SK-N-SH (cell line): ENCODE measurements at regions not wholly inside any gene's neighbourhood (a gene's known extent, or its start where the extent isn't known, plus 50 kb on each side); places are given as distances from the start of the nearest gene placed in this dataset.

Experiments used
- CTCF ChIA-PET: fragments of 300-600, 350-600 bp; formaldehyde crosslinking; extraction: SDS; loops from one replicate; lab custom pipeline; 2021; lab: Yijun Ruan, JAX
- POLR2A ChIA-PET: fragments of 350-600 bp; sonication (Branson Sonifier 250); formaldehyde crosslinking; extraction: SDS; loops from one replicate; lab custom pipeline; 2020; ENCODE audit warnings: antibody characterized with exemption, inconsistent platforms; lab: Yijun Ruan, JAX
- DNase-seq: peaks from one replicate; pipeline ENCODE4 v3.0.0; 2012
- H2AFZ ChIP-seq: fragments of 200-600 bp; sonication (generic); 2 replicates; pipeline ENCODE4 v1.8.1; 2016; ENCODE audit warnings: antibody characterized with exemption, mild to moderate bottlenecking, low read depth
- H3F3A ChIP-seq: fragments of 200-600 bp; sonication (generic); replicated peaks from 2 replicates; pipeline ENCODE3; 2016; ENCODE audit warnings: antibody characterized with exemption, mild to moderate bottlenecking; ENCODE audit not compliant: insufficient read depth
- H3K27ac ChIP-seq, 2 experiments: fragments of 200-500 bp in 1 of 2; fragments of 200-600 bp in 1 of 2; sonication (Bioruptor generic) in 1 of 2; sonication (generic), shearing (Covaris generic) in 1 of 2; 2 replicates each; pipeline versions ENCODE4 v1.5.1 to v1.6.1; 2014 to 2016; ENCODE audit warnings: low read depth in 2 of 2, inconsistent platforms in 1 of 2, low read length in 1 of 2, mild to moderate bottlenecking in 1 of 2, mixed read lengths in 1 of 2
- H3K27me3 ChIP-seq: fragments of 200-600 bp; sonication (generic), shearing (Covaris generic); 2 replicates; pipeline ENCODE4 v1.6.1; 2016; ENCODE audit warnings: mixed run types; ENCODE audit not compliant: insufficient read depth
- H3K36me3 ChIP-seq, 2 experiments: fragments of 200-500 bp in 1 of 2; fragments of 200-600 bp in 1 of 2; sonication (Bioruptor generic) in 1 of 2; sonication (generic) in 1 of 2; replicated peaks in 1 of 2; 2 replicates each; pipeline versions ENCODE3 to v1.5.1; 2014 to 2016; ENCODE audit warnings: low read length in 1 of 2, mild to moderate bottlenecking in 1 of 2; ENCODE audit not compliant: insufficient read depth in 2 of 2, control insufficient read depth in 1 of 2
- H3K4me1 ChIP-seq, 2 experiments: fragments of 200-500 bp in 1 of 2; fragments of 200-600 bp in 1 of 2; sonication (Bioruptor generic) in 1 of 2; sonication (generic), shearing (Covaris generic) in 1 of 2; 2 replicates each; pipeline versions ENCODE4 v1.5.1 to v1.6.1; 2014 to 2016; ENCODE audit warnings: low read depth in 1 of 2, low read length in 1 of 2, mixed run types in 1 of 2; ENCODE audit not compliant: insufficient read depth in 2 of 2, control insufficient read depth in 1 of 2
- H3K4me2 ChIP-seq: fragments of 200-600 bp; sonication (generic), shearing (Covaris generic); 2 replicates; pipeline ENCODE4 v1.6.1; 2017; ENCODE audit warnings: mixed run types
- H3K4me3 ChIP-seq, 2 experiments: fragments of 200-500 bp in 1 of 2; fragments of 200-600 bp in 1 of 2; sonication (Bioruptor generic) in 1 of 2; sonication (generic), shearing (Covaris generic) in 1 of 2; 2 replicates each; pipeline versions ENCODE4 v1.5.1 to v1.8.1; 2014 to 2016; ENCODE audit warnings: low read depth in 2 of 2, inconsistent platforms in 1 of 2, low read length in 1 of 2, mild to moderate bottlenecking in 1 of 2, mixed read lengths in 1 of 2, moderate library complexity in 1 of 2
- H3K79me2 ChIP-seq: fragments of 200-600 bp; sonication (generic); 2 replicates; pipeline ENCODE4 v1.8.1; 2017; ENCODE audit warnings: mild to moderate bottlenecking; ENCODE audit not compliant: insufficient read depth
- H3K9ac ChIP-seq: fragments of 200-600 bp; sonication (generic); 2 replicates; pipeline ENCODE4 v1.6.1; 2017; ENCODE audit warnings: mixed run types
- H3K9me2 ChIP-seq: fragments of 200-600 bp; sonication (generic); 2 replicates; pipeline ENCODE4 v1.6.1; 2017; ENCODE audit warnings: mixed run types
- H3K9me3 ChIP-seq: fragments of 200-600 bp; sonication (generic); 2 replicates; pipeline ENCODE4 v1.6.1; 2017; ENCODE audit warnings: mixed run types, mild to moderate bottlenecking, moderate library complexity
- H4K20me1 ChIP-seq: fragments of 200-600 bp; sonication (generic); 2 replicates; pipeline ENCODE4 v1.6.1; 2017; ENCODE audit warnings: mild to moderate bottlenecking, mixed run types; ENCODE audit not compliant: insufficient read depth
- CTCF ChIP-seq: fragments of 200-600 bp; sonication (generic); IDR thresholded peaks from 2 replicates; pipeline ENCODE4 v1.6.1; 2017; ENCODE audit warnings: antibody characterized with exemption, mild to moderate bottlenecking, moderate library complexity
- ELF1 ChIP-seq: IDR thresholded peaks from 2 replicates; pipeline ENCODE4 v1.4.0; 2012
- EZH2phosphoT487 ChIP-seq: fragments of 200-600 bp; sonication (generic); IDR thresholded peaks from 2 replicates; pipeline ENCODE4 v1.6.1; 2017; ENCODE audit warnings: low read depth, mixed run types, mild to moderate bottlenecking, antibody characterized with exemption, moderate library complexity, borderline replicate concordance
- FOSL2 ChIP-seq: IDR thresholded peaks from 2 replicates; pipeline ENCODE4 v1.4.0; 2012; ENCODE audit warnings: low read depth, mild to moderate bottlenecking, moderate library complexity, borderline replicate concordance
- FOXJ3 ChIP-seq: sonication (generic); formaldehyde crosslinking; IDR thresholded peaks from 2 replicates; pipeline ENCODE4 v1.5.1; 2020; ENCODE audit warnings: mild to moderate bottlenecking, missing genetic modification reagents
- GATA2 ChIP-seq: sonication (generic); formaldehyde crosslinking; IDR thresholded peaks from 2 replicates; pipeline ENCODE4 v1.5.0; 2020; ENCODE audit warnings: mild to moderate bottlenecking, missing genetic modification reagents
- MEF2A ChIP-seq: IDR thresholded peaks from 2 replicates; pipeline ENCODE4 v1.4.0; 2012; ENCODE audit warnings: low read depth, borderline replicate concordance
- RXRA ChIP-seq: IDR thresholded peaks from 2 replicates; pipeline ENCODE4 v1.4.0; 2012; ENCODE audit warnings: low read depth, mild to moderate bottlenecking, borderline replicate concordance
- SIN3A ChIP-seq: IDR thresholded peaks from 2 replicates; pipeline ENCODE4 v1.6.1; 2012; ENCODE audit warnings: low read depth, mild to moderate bottlenecking, low read length, moderate library complexity, borderline replicate concordance
- TAF1 ChIP-seq: IDR thresholded peaks from 2 replicates; pipeline ENCODE4 v1.6.1; 2012; ENCODE audit warnings: low read depth, mild to moderate bottlenecking, low read length, moderate library complexity, borderline replicate concordance
- TCF12 ChIP-seq: IDR thresholded peaks from 2 replicates; pipeline ENCODE4 v1.4.0; 2012
- WGBS: methylation state at CpG from one replicate; pipeline ENCODE4 v1.1.6; 2017; ENCODE audit warnings: low lambda C conversion rate; 5-methylcytosine and 5-hydroxymethylcytosine counted together
- TF ChIP-seq, protein P1 (sequence below): IDR thresholded peaks from 2 replicates; pipeline ENCODE4 v1.6.1; 2012; ENCODE audit warnings: mild to moderate bottlenecking, low read depth, low read length, moderate library complexity
- TF ChIP-seq, protein P2 (sequence below): IDR thresholded peaks from 2 replicates; pipeline ENCODE4 v1.4.0; 2012; ENCODE audit warnings: low read depth, borderline replicate concordance

DNA sequence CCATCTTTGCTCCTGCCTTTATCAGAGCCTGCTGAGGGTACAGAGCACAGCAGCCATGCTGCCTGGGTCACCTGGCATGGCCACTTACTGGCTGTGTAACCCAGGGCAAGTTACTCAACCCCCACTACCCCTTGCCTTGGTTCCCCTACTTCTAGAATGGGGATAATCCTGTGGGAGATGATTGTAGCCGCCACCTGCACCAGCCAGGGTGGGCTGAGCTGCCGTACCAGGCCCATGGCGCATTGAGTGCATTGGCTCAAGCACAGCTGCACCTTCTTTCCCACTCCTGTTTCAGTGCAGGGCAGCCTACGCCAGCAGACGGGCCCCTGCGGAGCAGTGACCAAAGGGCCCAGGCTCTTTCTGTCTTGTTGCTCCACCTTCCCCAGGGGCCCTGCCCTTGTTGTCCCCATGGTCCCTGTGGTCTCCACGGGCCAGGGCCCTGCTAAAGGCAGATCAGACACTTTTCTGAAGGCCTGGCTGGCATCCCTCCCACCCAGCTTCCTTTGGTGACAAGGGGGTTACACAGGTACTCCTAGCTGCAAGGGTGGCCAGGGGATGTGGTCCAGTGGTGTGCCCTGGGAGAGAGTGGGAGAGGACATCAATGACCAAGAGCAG, 159.4 kb upstream of the MLN start:
- Histone ChIP-seq H3K79me2 (no peaks in the 10 kb centered on the region), H3K36me3 (no peaks in the 10 kb centered on the region), H3F3A (no peaks in the 10 kb centered on the region), H3K9me3 (no peaks in the 10 kb centered on the region), H3K27me3 (no peaks in the 10 kb centered on the region), H3K27ac (no peak overlapping the region), H3K4me1 (peaks cover 0 to 10% of the 10 kb centered on the region in 2 experiments; a peak in 1 of 4 replicates), H3K4me3 (no peak overlapping the region), H3K4me2 (no peak overlapping the region), H2AFZ (no peak overlapping the region), H3K9ac (no peak overlapping the region), H3K9me2 (no peaks in the 10 kb centered on the region), H4K20me1 (no peaks in the 10 kb centered on the region)
- TF ChIP-seq, protein P1, sequence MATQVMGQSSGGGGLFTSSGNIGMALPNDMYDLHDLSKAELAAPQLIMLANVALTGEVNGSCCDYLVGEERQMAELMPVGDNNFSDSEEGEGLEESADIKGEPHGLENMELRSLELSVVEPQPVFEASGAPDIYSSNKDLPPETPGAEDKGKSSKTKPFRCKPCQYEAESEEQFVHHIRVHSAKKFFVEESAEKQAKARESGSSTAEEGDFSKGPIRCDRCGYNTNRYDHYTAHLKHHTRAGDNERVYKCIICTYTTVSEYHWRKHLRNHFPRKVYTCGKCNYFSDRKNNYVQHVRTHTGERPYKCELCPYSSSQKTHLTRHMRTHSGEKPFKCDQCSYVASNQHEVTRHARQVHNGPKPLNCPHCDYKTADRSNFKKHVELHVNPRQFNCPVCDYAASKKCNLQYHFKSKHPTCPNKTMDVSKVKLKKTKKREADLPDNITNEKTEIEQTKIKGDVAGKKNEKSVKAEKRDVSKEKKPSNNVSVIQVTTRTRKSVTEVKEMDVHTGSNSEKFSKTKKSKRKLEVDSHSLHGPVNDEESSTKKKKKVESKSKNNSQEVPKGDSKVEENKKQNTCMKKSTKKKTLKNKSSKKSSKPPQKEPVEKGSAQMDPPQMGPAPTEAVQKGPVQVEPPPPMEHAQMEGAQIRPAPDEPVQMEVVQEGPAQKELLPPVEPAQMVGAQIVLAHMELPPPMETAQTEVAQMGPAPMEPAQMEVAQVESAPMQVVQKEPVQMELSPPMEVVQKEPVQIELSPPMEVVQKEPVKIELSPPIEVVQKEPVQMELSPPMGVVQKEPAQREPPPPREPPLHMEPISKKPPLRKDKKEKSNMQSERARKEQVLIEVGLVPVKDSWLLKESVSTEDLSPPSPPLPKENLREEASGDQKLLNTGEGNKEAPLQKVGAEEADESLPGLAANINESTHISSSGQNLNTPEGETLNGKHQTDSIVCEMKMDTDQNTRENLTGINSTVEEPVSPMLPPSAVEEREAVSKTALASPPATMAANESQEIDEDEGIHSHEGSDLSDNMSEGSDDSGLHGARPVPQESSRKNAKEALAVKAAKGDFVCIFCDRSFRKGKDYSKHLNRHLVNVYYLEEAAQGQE = no peak
- TF ChIP-seq ELF1 (no peak), CTCF (no peak), FOSL2 (no peak), SIN3A (no peak), FOXJ3 (CRISPR knock-in tag) (no peak), EZH2phosphoT487 (no peak), TAF1 (no peak), GATA2 (CRISPR knock-in tag) (no peak), TCF12 (no peak), MEF2A (no peak), RXRA (no peak)
- TF ChIP-seq, protein P2, sequence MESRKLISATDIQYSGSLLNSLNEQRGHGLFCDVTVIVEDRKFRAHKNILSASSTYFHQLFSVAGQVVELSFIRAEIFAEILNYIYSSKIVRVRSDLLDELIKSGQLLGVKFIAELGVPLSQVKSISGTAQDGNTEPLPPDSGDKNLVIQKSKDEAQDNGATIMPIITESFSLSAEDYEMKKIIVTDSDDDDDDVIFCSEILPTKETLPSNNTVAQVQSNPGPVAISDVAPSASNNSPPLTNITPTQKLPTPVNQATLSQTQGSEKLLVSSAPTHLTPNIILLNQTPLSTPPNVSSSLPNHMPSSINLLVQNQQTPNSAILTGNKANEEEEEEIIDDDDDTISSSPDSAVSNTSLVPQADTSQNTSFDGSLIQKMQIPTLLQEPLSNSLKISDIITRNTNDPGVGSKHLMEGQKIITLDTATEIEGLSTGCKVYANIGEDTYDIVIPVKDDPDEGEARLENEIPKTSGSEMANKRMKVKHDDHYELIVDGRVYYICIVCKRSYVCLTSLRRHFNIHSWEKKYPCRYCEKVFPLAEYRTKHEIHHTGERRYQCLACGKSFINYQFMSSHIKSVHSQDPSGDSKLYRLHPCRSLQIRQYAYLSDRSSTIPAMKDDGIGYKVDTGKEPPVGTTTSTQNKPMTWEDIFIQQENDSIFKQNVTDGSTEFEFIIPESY = no peak
- POLR2A ChIA-PET = interaction anchor here (0.6 kb wide), 1 partner anchor 342 kb away, joined by 5 read pairs; no protein-coding TSS in a partner anchor
- DNase-seq = no peak
- CTCF ChIA-PET = no interaction called here
- 76% methylated on average over 6 of the region's 7 CpGs for whole genome bisulfite sequencing
